Uterus (tissue), 3 donors: ENCODE measurements at regions not wholly inside any gene's neighbourhood (a gene's known extent, or its start where the extent isn't known, plus 50 kb on each side); places are given as distances from the start of the nearest gene placed in this dataset.

Experiments used
- DNase-seq, 2 donors: peaks; one replicate each; pipeline ENCODE4 v3.0.0-alpha.2; 2019 to 2020
- H3K27ac ChIP-seq, 2 donors: fragments of 200-600 bp; sonication (generic); 1 replicate in 1 of 2; 2 replicates in 1 of 2; pipeline ENCODE4 v1.5.1; 2016 to 2018
- H3K27me3 ChIP-seq, 2 donors: fragments of 200-600 bp; sonication (generic); one replicate each; pipeline ENCODE4 v1.5.1; 2018 to 2019; ENCODE audit warnings: control low read depth in 1 of 2
- H3K36me3 ChIP-seq, 2 donors: fragments of 200-600 bp; sonication (generic); one replicate each; pipeline ENCODE4 v1.5.1; 2019; ENCODE audit warnings: control low read depth in 1 of 2
- H3K4me1 ChIP-seq, 2 donors: fragments of 200-600 bp; sonication (generic); one replicate each; pipeline ENCODE4 v1.5.1; 2018 to 2019; ENCODE audit warnings: control low read depth in 1 of 2
- H3K4me3 ChIP-seq, 2 donors: fragments of 200-600 bp; sonication (generic); 1 replicate in 1 of 2; 2 replicates in 1 of 2; pipeline ENCODE4 v1.5.1; 2018 to 2019; ENCODE audit warnings: mild to moderate bottlenecking in 1 of 2
- H3K9me3 ChIP-seq, 2 donors: fragments of 200-600 bp; sonication (generic); one replicate each; pipeline ENCODE4 v1.5.1; 2019; ENCODE audit warnings: control low read depth in 1 of 2
- POLR2A ChIP-seq, 2 donors: fragments of 450-650 bp; IDR thresholded peaks; one replicate each; pipeline ENCODE4 v1.6.1; 2016; ENCODE audit warnings: antibody characterized with exemption in 2 of 2, mild to moderate bottlenecking in 1 of 2, moderate library complexity in 1 of 2
- intact Hi-C: fragments of 100-400 bp; cut with DNase I; formaldehyde crosslinking; loops from one replicate; pipeline ENCODE4 v1.15.1; 2023; ENCODE audit warnings: low total_unique reads
- TF ChIP-seq, protein P1 (sequence below), 4 experiments: fragments of 200-600 bp in 2 of 4; fragments of 450-650 bp in 2 of 4; sonication (generic) in 2 of 4; IDR thresholded peaks; one replicate each; pipeline ENCODE4 v1.5.1; 2016 to 2019; ENCODE audit warnings: antibody characterized with exemption in 4 of 4, mild to moderate bottlenecking in 2 of 4, moderate library complexity in 1 of 4
- donor health status: DM: yes; HTN: yes; CAD: no.

DNA sequence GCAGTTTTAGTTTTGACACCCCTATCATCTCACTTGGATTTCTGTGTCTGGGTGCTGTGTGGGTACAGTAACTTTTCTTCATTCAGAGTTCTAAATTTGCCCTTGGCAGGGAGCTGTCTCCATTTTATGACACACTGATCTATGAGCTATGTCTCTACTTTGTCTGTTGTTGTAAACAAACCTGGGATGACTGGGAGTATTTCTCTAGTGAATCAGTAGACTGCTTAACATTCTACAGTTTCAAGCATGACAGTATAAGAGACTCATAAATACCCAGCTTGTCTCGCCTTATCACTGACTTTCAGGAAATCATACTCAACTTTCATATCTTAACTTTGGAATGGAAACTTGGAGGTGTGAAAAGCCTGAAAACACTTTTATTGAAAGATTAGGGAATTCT is 212.1 kb upstream of the NUDT12 start:
- no peaks in the 10 kb centered on the region for H3K36me3 ChIP-seq
- H3K27me3 ChIP-seq: no peaks in the 10 kb centered on the region
- no peaks in the 10 kb centered on the region for H3K9me3 ChIP-seq
- no peaks in the 10 kb centered on the region for H3K4me1 ChIP-seq
- TF ChIP-seq, protein P1, sequence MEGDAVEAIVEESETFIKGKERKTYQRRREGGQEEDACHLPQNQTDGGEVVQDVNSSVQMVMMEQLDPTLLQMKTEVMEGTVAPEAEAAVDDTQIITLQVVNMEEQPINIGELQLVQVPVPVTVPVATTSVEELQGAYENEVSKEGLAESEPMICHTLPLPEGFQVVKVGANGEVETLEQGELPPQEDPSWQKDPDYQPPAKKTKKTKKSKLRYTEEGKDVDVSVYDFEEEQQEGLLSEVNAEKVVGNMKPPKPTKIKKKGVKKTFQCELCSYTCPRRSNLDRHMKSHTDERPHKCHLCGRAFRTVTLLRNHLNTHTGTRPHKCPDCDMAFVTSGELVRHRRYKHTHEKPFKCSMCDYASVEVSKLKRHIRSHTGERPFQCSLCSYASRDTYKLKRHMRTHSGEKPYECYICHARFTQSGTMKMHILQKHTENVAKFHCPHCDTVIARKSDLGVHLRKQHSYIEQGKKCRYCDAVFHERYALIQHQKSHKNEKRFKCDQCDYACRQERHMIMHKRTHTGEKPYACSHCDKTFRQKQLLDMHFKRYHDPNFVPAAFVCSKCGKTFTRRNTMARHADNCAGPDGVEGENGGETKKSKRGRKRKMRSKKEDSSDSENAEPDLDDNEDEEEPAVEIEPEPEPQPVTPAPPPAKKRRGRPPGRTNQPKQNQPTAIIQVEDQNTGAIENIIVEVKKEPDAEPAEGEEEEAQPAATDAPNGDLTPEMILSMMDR (IDR thresholded peaks at IDR 0.05): no peak
- no peak for TF ChIP-seq POLR2A (IDR thresholded peaks at IDR 0.05)
- no peak overlapping the region for H3K4me3 ChIP-seq
- H3K27ac ChIP-seq: no peak overlapping the region
- no peak for DNase-seq
- intact Hi-C loops: no loop called here

DNA sequence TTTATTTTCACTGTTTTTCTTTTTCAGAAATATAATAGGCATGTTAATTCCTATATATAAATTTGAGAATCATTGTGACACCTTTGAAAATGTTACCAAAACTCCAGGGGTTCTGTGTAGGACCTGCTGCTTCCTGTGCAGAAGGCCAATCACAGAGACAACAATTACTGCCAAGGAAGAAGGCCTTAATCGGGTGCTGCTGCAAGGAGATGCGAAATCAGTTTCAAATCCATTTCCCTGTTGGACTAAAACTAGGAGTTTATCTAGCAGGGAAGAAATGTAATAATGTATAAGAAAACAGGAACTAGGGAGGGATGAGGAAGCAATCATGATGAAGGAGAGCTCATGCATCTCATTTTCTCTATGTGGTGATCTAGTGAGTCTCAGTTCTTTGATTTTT is 209.7 kb upstream of the NUDT12 start:
- Histone ChIP-seq H3K36me3 (no peaks in the 10 kb centered on the region), H3K4me1 (no peaks in the 10 kb centered on the region), H3K27me3 (no peaks in the 10 kb centered on the region), H3K9me3 (no peaks in the 10 kb centered on the region), H3K4me3 (no peak overlapping the region), H3K27ac (no peak overlapping the region)
- intact Hi-C loops: no loop called here
- TF ChIP-seq, protein P1 (IDR thresholded peaks at IDR 0.05): no peak
- no peak for TF ChIP-seq POLR2A (IDR thresholded peaks at IDR 0.05)
- DNase-seq: no peak

DNA sequence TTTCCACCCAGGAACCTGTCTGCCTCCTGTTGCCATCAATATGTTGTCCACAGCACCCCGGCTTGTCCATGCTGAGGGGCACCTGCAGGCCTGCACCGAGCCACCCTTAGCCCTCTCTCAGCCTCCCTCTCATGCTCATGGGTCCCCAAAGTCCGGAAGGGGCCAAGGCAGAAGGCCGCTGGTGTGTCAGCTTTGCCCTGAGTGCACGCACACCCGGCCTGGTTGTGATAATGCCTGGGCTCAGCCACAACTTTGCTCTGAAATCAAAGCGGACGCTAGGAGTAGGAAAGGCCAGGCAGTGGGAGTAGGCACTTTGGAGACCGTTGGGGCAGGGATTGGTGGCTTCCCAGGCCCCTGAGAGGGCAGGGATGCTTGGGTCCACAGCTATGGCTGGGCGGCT is 201.8 kb upstream of the NUDT12 start:
- Histone ChIP-seq H3K4me3 (no peak overlapping the region), H3K27ac (no peak overlapping the region), H3K9me3 (no peaks in the 10 kb centered on the region), H3K4me1 (no peaks in the 10 kb centered on the region), H3K36me3 (no peaks in the 10 kb centered on the region), H3K27me3 (no peaks in the 10 kb centered on the region)
- no peak for DNase-seq
- no peak for TF ChIP-seq POLR2A (IDR thresholded peaks at IDR 0.05)
- TF ChIP-seq, protein P1 (IDR thresholded peaks at IDR 0.05): no peak
- intact Hi-C loops: no loop called here

DNA sequence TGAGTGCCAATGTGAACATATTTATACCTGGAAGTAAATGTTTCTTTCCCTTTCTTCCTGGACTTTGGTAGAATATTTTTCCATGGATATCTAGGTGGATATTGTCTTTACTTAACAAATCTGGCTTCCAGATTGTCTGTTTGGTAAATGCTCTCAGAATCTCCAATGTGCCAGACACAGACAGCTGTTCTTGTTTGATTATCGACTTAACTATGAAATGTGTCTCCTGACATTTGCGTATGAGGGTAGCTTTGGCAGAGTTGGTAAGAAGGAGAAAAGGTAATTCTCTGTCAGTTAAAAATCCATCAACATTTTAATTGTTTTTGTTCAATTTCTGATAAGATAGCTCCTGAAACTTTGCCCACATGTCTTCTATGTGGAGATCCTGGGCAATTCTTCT is 196.4 kb upstream of the NUDT12 start:
- Histone ChIP-seq H3K9me3 (no peaks in the 10 kb centered on the region), H3K27ac (no peak overlapping the region), H3K36me3 (no peaks in the 10 kb centered on the region), H3K4me3 (no peak overlapping the region), H3K4me1 (no peaks in the 10 kb centered on the region), H3K27me3 (no peaks in the 10 kb centered on the region)
- no peak for DNase-seq
- TF ChIP-seq, protein P1 (IDR thresholded peaks at IDR 0.05): no peak
- no peak for TF ChIP-seq POLR2A (IDR thresholded peaks at IDR 0.05)
- intact Hi-C loops: no loop called here

DNA sequence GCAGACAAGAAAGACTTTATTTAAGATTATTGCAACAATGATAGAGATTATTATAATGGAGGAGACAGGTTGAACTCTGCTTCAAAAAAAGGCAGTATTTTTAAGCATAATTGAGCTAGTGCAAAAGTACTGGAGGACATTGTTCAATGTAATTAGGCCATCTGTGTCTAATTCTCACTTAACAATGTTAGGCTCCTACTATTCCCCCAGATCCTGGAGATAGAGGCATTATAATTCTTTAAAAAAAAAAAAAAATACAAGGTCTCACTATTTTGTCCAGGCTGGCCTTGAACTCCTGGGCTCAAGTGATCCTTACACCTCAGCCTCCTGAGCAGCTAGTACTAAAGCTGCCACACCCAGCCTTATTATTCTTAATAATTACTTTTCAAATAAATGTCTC is 193.4 kb upstream of the NUDT12 start:
- Histone ChIP-seq H3K4me1 (no peaks in the 10 kb centered on the region), H3K4me3 (no peak overlapping the region), H3K27ac (no peak overlapping the region), H3K27me3 (no peaks in the 10 kb centered on the region), H3K36me3 (no peaks in the 10 kb centered on the region), H3K9me3 (no peaks in the 10 kb centered on the region)
- TF ChIP-seq, protein P1 (IDR thresholded peaks at IDR 0.05): no peak
- no peak for TF ChIP-seq POLR2A (IDR thresholded peaks at IDR 0.05)
- DNase-seq: no peak
- intact Hi-C loops: no loop called here
